ENCODE measurements at regions not wholly inside any gene's neighbourhood (a gene's known extent, or its start where the extent isn't known, plus 50 kb on each side); places are given as distances from the start of the nearest gene placed in this dataset.

GRCh38 chr10:78162853-78163252 lies 129.2 kb downstream of the RPS24 start:
- TF ChIP-seq CTCF (IDR thresholded peaks at IDR 0.05; ENCODE audit: low read length), result no peak
- no peak for TF ChIP-seq EZH2 (IDR thresholded peaks at IDR 0.05; ENCODE audit: borderline replicate concordance, low read length)
- H2AFZ ChIP-seq (ENCODE audit: low read length), result no peak overlapping the region
- no peak overlapping the region for H3K4me3 ChIP-seq (ENCODE audit: low read depth, low read length, poor library complexity, severe bottlenecking)
- H4K20me1 ChIP-seq (ENCODE audit: insufficient read depth, low read length), result no peaks in the 10 kb centered on the region
- no peaks in the 10 kb centered on the region for H3K4me1 ChIP-seq (ENCODE audit: insufficient read depth, low read length, severe bottlenecking)
- H3K9ac ChIP-seq (ENCODE audit: low read length), result no peak overlapping the region
- H3F3A ChIP-seq (ENCODE audit: insufficient read depth, low read length), result no peaks in the 10 kb centered on the region
- H3K27ac ChIP-seq (ENCODE audit: low read depth, low read length, poor library complexity, severe bottlenecking), result no peak overlapping the region
- no peaks in the 10 kb centered on the region for H3K9me3 ChIP-seq (ENCODE audit: low read length)
- no peaks in the 10 kb centered on the region; the same call in 1 of the 2 replicates for H3K27me3 ChIP-seq (ENCODE audit: insufficient read depth, low read length)
- H3K36me3 ChIP-seq (ENCODE audit: insufficient read depth, low read length), result no peaks in the 10 kb centered on the region
- no peaks in the 10 kb centered on the region for H3K9me2 ChIP-seq (ENCODE audit: low read depth, low read length)
- no peak overlapping the region for H3K4me2 ChIP-seq (ENCODE audit: low read length)
- no peaks in the 10 kb centered on the region for H3K79me2 ChIP-seq (ENCODE audit: insufficient read depth, low read length)

- Histone ChIP-seq H3K9me2 (ENCODE audit: low read depth, low read length) (no peaks in the 10 kb centered on the region), H3K27ac (ENCODE audit: low read depth, low read length, poor library complexity, severe bottlenecking) (no peak overlapping the region), H3K4me2 (ENCODE audit: low read length) (no peak overlapping the region), H3K36me3 (ENCODE audit: insufficient read depth, low read length) (no peaks in the 10 kb centered on the region), H4K20me1 (ENCODE audit: insufficient read depth, low read length) (no peaks in the 10 kb centered on the region), H3K27me3 (ENCODE audit: insufficient read depth, low read length) (no peaks in the 10 kb centered on the region; the same call in 1 of the 2 replicates), H3F3A (ENCODE audit: insufficient read depth, low read length) (no peaks in the 10 kb centered on the region), H3K79me2 (ENCODE audit: insufficient read depth, low read length) (no peaks in the 10 kb centered on the region), H3K9me3 (ENCODE audit: low read length) (no peaks in the 10 kb centered on the region), H3K4me3 (ENCODE audit: low read depth, low read length, poor library complexity, severe bottlenecking) (no peak overlapping the region), H3K9ac (ENCODE audit: low read length) (no peak overlapping the region), H3K4me1 (ENCODE audit: insufficient read depth, low read length, severe bottlenecking) (no peaks in the 10 kb centered on the region), H2AFZ (ENCODE audit: low read length) (no peak overlapping the region)
- TF ChIP-seq CTCF (IDR thresholded peaks at IDR 0.05; ENCODE audit: low read length) (no peak), EZH2 (IDR thresholded peaks at IDR 0.05; ENCODE audit: borderline replicate concordance, low read length) (no peak)
Measured at GRCh38 chr10:78164702-78165101, 131.0 kb downstream of the RPS24 start.

GRCh38 chr10:78165172-78165571 lies 131.5 kb downstream of the RPS24 start:
- no peaks in the 10 kb centered on the region for H3K36me3 ChIP-seq (ENCODE audit: insufficient read depth, low read length)
- H3K4me3 ChIP-seq (ENCODE audit: low read depth, low read length, poor library complexity, severe bottlenecking), result no peak overlapping the region
- no peak overlapping the region for H3K9ac ChIP-seq (ENCODE audit: low read length)
- no peak overlapping the region for H2AFZ ChIP-seq (ENCODE audit: low read length)
- no peak overlapping the region for H3K4me2 ChIP-seq (ENCODE audit: low read length)
- no peaks in the 10 kb centered on the region for H3K4me1 ChIP-seq (ENCODE audit: insufficient read depth, low read length, severe bottlenecking)
- no peaks in the 10 kb centered on the region for H3F3A ChIP-seq (ENCODE audit: insufficient read depth, low read length)
- TF ChIP-seq CTCF (IDR thresholded peaks at IDR 0.05; ENCODE audit: low read length) (no peak), EZH2 (IDR thresholded peaks at IDR 0.05; ENCODE audit: borderline replicate concordance, low read length) (no peak)
- H3K27me3 ChIP-seq (ENCODE audit: insufficient read depth, low read length), result no peaks in the 10 kb centered on the region; the same call in 1 of the 2 replicates
- no peak overlapping the region for H3K27ac ChIP-seq (ENCODE audit: low read depth, low read length, poor library complexity, severe bottlenecking)
- H4K20me1 ChIP-seq (ENCODE audit: insufficient read depth, low read length), result no peaks in the 10 kb centered on the region
- H3K9me2 ChIP-seq (ENCODE audit: low read depth, low read length), result no peaks in the 10 kb centered on the region
- no peaks in the 10 kb centered on the region for H3K79me2 ChIP-seq (ENCODE audit: insufficient read depth, low read length)
- no peaks in the 10 kb centered on the region for H3K9me3 ChIP-seq (ENCODE audit: low read length)
